ENCODE measurements at regions not wholly inside any gene's neighbourhood (a gene's known extent, or its start where the extent isn't known, plus 50 kb on each side); places are given as distances from the start of the nearest gene placed in this dataset.

DNA sequence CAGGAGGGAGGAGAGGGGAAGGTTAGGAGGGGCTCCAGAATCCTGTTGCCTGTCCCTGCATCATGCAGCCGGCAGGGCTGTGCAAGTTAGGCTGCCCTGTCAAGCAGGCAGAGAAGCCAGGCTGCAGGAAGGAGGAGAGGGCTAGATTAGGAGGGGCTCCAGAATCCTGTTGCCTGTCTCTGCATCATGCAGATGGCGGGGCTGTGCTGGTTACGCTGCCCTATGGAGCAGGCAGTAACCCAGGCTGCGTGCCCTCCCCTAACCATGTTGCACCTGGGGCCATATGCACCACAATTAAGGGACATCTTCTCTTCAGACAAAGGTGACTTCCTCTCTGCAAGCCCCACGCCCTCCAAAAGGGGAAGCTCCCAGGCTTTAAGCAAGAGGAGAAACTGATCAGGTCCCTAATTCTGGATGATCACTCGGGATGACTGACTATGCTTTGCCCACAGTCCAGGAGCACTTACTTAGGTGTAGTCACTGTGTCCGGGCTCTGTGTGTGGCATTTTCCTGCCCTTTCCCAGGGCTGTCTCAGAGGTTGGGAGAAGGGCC lies 457.4 kb downstream of the SETD4 start:
- TF ChIP-seq EZH2phosphoT487 (IDR thresholded peaks at IDR 0.05; ENCODE audit: insufficient read depth, low read depth) (no peak), EZH2 (IDR thresholded peaks at IDR 0.05; ENCODE audit: insufficient read depth, poor library complexity, severe bottlenecking) (no peak)
